DOHH2 (cell line): ENCODE measurements at regions not wholly inside any gene's neighbourhood (a gene's known extent, or its start where the extent isn't known, plus 50 kb on each side); places are given as distances from the start of the nearest gene placed in this dataset.

Source experiments
- H3F3A ChIP-seq: fragments of 200-600 bp; sonication (generic), shearing (Covaris generic); 2 replicates; pipeline ENCODE4 v1.6.0; 2016; ENCODE audit warnings: antibody characterized with exemption, mild to moderate bottlenecking; ENCODE audit not compliant: control insufficient read depth, insufficient read depth
- H3K27ac ChIP-seq: fragments of 200-600 bp; sonication (generic); 2 replicates; pipeline ENCODE4 v1.5.1; 2014; ENCODE audit warnings: low read depth, mild to moderate bottlenecking, low read length, moderate library complexity
- H3K27me3 ChIP-seq: fragments of 200-600 bp; sonication (generic); 2 replicates; pipeline ENCODE4 v1.6.1; 2014; ENCODE audit warnings: mild to moderate bottlenecking, low read length, mixed read lengths; ENCODE audit not compliant: control insufficient read depth
- H3K36me3 ChIP-seq: fragments of 200-600 bp; sonication (generic); 2 replicates; pipeline ENCODE4 v1.6.1; 2014; ENCODE audit warnings: mild to moderate bottlenecking, low read length, moderate library complexity, mixed read lengths; ENCODE audit not compliant: control insufficient read depth
- H3K4me1 ChIP-seq: fragments of 200-600 bp; sonication (generic); 2 replicates; pipeline ENCODE4 v1.6.1; 2014; ENCODE audit warnings: mild to moderate bottlenecking, low read length, mixed read lengths; ENCODE audit not compliant: control insufficient read depth
- H3K4me2 ChIP-seq: fragments of 200-600 bp; sonication (generic); 2 replicates; pipeline ENCODE4 v1.6.0; 2014; ENCODE audit warnings: mild to moderate bottlenecking, low read length, moderate library complexity
- H3K4me3 ChIP-seq: fragments of 200-600 bp; sonication (generic); 2 replicates; pipeline ENCODE4 v1.5.1; 2014; ENCODE audit warnings: mild to moderate bottlenecking, low read length, mixed read lengths
- H3K79me2 ChIP-seq: fragments of 200-600 bp; sonication (generic); 2 replicates; pipeline ENCODE4 v1.6.1; 2014; ENCODE audit warnings: mild to moderate bottlenecking, low read length, mixed read lengths; ENCODE audit not compliant: control insufficient read depth
- H3K9me2 ChIP-seq: fragments of 200-600 bp; sonication (generic); replicated peaks from 2 replicates; pipeline ENCODE4 v1.6.1; 2014; ENCODE audit warnings: mild to moderate bottlenecking, low read length, mixed read lengths; ENCODE audit not compliant: control insufficient read depth
- H3K9me3 ChIP-seq: fragments of 200-600 bp; sonication (generic); 2 replicates; pipeline ENCODE4 v1.6.1; 2014; ENCODE audit warnings: antibody characterized with exemption, low read length, mixed read lengths; ENCODE audit not compliant: control insufficient read depth, insufficient read depth
- H4K20me1 ChIP-seq: fragments of 200-600 bp; sonication (generic); 2 replicates; pipeline ENCODE4 v1.6.0; 2014; ENCODE audit warnings: low read depth, mild to moderate bottlenecking, antibody characterized with exemption, low read length, moderate library complexity; ENCODE audit not compliant: control insufficient read depth, insufficient read depth
- CTCF ChIP-seq: fragments of 200-600 bp; sonication (generic); IDR thresholded peaks from one replicate; pipeline ENCODE4 v1.5.1; 2014; ENCODE audit warnings: antibody characterized with exemption, mild to moderate bottlenecking, low read depth, low read length; ENCODE audit not compliant: poor library complexity, severe bottlenecking
- EZH2phosphoT487 ChIP-seq: fragments of 200-600 bp; sonication (generic); IDR thresholded peaks from 2 replicates; pipeline ENCODE4 v1.6.1; 2017; ENCODE audit warnings: borderline replicate concordance, mild to moderate bottlenecking, antibody characterized with exemption, low read length, moderate library complexity, mixed read lengths

DNA sequence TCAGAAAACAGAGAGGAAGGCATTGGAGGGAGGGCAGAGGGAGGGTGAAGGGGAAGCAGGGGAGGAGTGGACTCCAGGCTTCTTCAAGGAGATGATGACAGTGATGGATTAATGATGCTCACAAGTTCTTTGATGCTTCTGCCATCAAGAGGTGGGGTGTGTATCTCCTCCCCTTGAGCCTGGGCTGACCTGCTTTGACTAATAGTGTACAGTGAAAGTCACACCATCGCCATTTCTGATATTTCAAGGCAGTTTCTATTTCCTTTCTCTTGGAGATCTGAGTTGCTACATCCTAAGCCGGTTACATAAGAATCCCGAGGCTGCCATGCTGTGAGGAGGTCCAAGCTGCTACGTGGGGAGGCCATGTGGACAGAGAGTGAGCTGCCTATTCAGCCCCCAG, 312.5 kb downstream of the MAF start:
- H3K4me1 ChIP-seq = peaks cover 47% of the 10 kb centered on the region
- H3K27me3 ChIP-seq = no peaks in the 10 kb centered on the region
- peaks cover 7% of the 10 kb centered on the region for H3F3A ChIP-seq
- peak overlapping the region; percentile 62 for H3K4me3 ChIP-seq
- no peaks in the 10 kb centered on the region for H3K9me2 ChIP-seq
- no peaks in the 10 kb centered on the region for H3K36me3 ChIP-seq
- TF ChIP-seq CTCF = no peak
- TF ChIP-seq EZH2phosphoT487 = no peak
- peak overlapping the region; percentile 80 for H3K27ac ChIP-seq
- H4K20me1 ChIP-seq = no peaks in the 10 kb centered on the region
- H3K9me3 ChIP-seq = no peaks in the 10 kb centered on the region
- no peaks in the 10 kb centered on the region for H3K79me2 ChIP-seq
- H3K4me2 ChIP-seq = peak overlapping the region; percentile 80

DNA sequence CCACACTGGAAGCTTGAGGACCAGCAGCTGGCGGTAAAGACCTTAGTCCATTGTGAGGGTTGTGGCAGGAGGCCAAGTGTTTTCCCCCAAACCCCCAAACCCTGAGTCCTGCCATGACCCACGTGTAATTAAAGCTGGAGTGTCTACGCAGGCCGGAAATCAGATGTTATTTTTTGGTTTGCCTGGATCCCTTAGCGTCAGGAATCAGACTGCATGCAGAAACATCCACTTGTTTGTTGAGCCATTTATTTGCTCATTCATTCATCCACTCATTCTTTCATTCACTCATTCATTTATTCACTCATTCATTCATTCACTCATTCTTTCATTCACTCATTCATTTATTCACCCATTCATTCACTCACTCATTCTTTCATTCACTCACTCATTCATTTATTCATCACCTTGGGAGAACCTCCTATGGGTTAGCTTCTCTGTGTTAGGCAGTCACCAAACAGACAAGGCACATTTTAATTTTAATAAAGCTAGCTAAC, 313.1 kb downstream of the MAF start:
- Histone ChIP-seq H3K36me3 (no peaks in the 10 kb centered on the region), H3K4me3 (peak overlapping the region; percentile 62), H3K79me2 (no peaks in the 10 kb centered on the region), H3K9me2 (no peaks in the 10 kb centered on the region), H3K27ac (peak overlapping the region; percentile 80), H3K4me2 (peak overlapping the region; percentile 80), H3K4me1 (peaks cover 47% of the 10 kb centered on the region), H3F3A (peaks cover 7% of the 10 kb centered on the region), H3K9me3 (no peaks in the 10 kb centered on the region), H3K27me3 (no peaks in the 10 kb centered on the region), H4K20me1 (no peaks in the 10 kb centered on the region)
- no peak for TF ChIP-seq EZH2phosphoT487

GRCh38 chr16:79286646-79287423, 313.7 kb downstream of the MAF start:
- Histone ChIP-seq H3K36me3 (no peaks in the 10 kb centered on the region), H3K27me3 (no peaks in the 10 kb centered on the region), H3K9me3 (no peaks in the 10 kb centered on the region), H3K79me2 (no peaks in the 10 kb centered on the region), H3K4me3 (peak overlapping the region; percentile 62), H3K4me1 (peaks cover 47% of the 10 kb centered on the region), H3K27ac (peak overlapping the region; percentile 80), H3K9me2 (no peaks in the 10 kb centered on the region), H4K20me1 (no peaks in the 10 kb centered on the region), H3F3A (peaks cover 7% of the 10 kb centered on the region), H3K4me2 (peak overlapping the region; percentile 80)
- no peak for TF ChIP-seq EZH2phosphoT487
- TF ChIP-seq CTCF = no peak

DNA sequence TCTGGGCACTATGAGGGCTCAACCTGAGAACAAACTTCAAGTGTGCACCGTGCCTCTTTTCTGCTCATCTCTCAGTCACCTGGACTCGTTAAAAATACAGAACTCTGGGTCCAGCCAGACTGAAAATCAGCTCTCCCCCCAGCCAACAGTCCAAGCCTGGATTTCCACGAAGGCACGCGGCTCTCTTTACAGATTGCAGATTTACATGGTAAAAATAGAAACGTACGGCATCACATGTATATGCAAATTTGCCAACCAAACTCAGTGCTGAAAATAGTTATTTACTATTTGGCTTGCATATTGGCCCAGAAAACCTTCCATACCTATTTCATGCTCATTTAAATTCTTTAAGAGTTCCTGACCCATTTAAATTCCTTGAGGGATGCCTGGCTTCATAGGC, 315.8 kb downstream of the MAF start:
- no peaks in the 10 kb centered on the region for H3K27me3 ChIP-seq
- H3K27ac ChIP-seq = no peak overlapping the region
- no peaks in the 10 kb centered on the region for H4K20me1 ChIP-seq
- no peaks in the 10 kb centered on the region for H3K9me3 ChIP-seq
- peaks cover 7% of the 10 kb centered on the region for H3F3A ChIP-seq
- H3K4me2 ChIP-seq = no peak overlapping the region
- no peaks in the 10 kb centered on the region for H3K79me2 ChIP-seq
- no peak overlapping the region for H3K4me3 ChIP-seq
- TF ChIP-seq CTCF (no peak), EZH2phosphoT487 (no peak)
- peaks cover 47% of the 10 kb centered on the region for H3K4me1 ChIP-seq
- no peaks in the 10 kb centered on the region for H3K9me2 ChIP-seq
- H3K36me3 ChIP-seq = no peaks in the 10 kb centered on the region
